Right hindlimb (tissue), 1 donor: ENCODE measurements at regions not wholly inside any gene's neighbourhood (a gene's known extent, or its start where the extent isn't known, plus 50 kb on each side); places are given as distances from the start of the nearest gene placed in this dataset.
"Not testable (repeated sequence)": the region's sequence is repeated elsewhere in the genome, so short reads cannot be mapped to it uniquely, and the experiment has no call there.

Experiments used
- DNase-seq: peaks from one replicate; pipeline ENCODE4 v3.0.0-alpha.2; 2018

- no peak for DNase-seq
Observed at GRCh38 chr3:15851735-15852134, 54.0 kb upstream of the ANKRD28 start.

GRCh38 chr3:15858547-15859506 lies 61.0 kb upstream of the ANKRD28 start:
- DNase-seq = peak; percentile 46

- DNase-seq = peak; percentile 91
Observed at GRCh38 chr3:15859507-15860013, 61.8 kb upstream of the ANKRD28 start.

GRCh38 chr3:15860014-15860934 lies 62.5 kb upstream of the ANKRD28 start:
- peak; percentile 64 for DNase-seq

- DNase-seq = no peak
Observed at GRCh38 chr3:15861163-15861562, 63.4 kb upstream of the ANKRD28 start.

GRCh38 chr3:15872807-15873206 lies 75.0 kb upstream of the ANKRD28 start:
- no peak for DNase-seq

- DNase-seq = no peak
Observed at GRCh38 chr3:15873415-15873814, 75.6 kb upstream of the ANKRD28 start.

GRCh38 chr3:15875016-15875689 lies 77.4 kb upstream of the ANKRD28 start:
- no peak for DNase-seq

GRCh38 chr3:15876669-15877068 lies 78.9 kb upstream of the ANKRD28 start:
- DNase-seq = no peak

- no peak for DNase-seq
Observed at GRCh38 chr3:15877813-15878212, 80.0 kb upstream of the ANKRD28 start.

GRCh38 chr3:15879787-15880186 lies 82.0 kb upstream of the ANKRD28 start:
- DNase-seq = not testable (repeated sequence)

GRCh38 chr3:15882577-15882976 lies 84.8 kb upstream of the ANKRD28 start:
- DNase-seq = no peak

- no peak for DNase-seq
Observed at GRCh38 chr3:15884132-15884531, 86.4 kb upstream of the ANKRD28 start.

- DNase-seq = no peak
Observed at GRCh38 chr3:15886521-15886920, 88.7 kb upstream of the ANKRD28 start.

- DNase-seq = no peak
Observed at GRCh38 chr3:15887261-15887660, 89.5 kb upstream of the ANKRD28 start.

GRCh38 chr3:15889936-15890335 lies 92.2 kb upstream of the ANKRD28 start:
- no peak for DNase-seq

- no peak for DNase-seq
Observed at GRCh38 chr3:15892311-15893227, 94.8 kb upstream of the ANKRD28 start.

GRCh38 chr3:15894382-15894781 lies 96.6 kb upstream of the ANKRD28 start:
- DNase-seq = no peak

- no peak for DNase-seq
Observed at GRCh38 chr3:15896500-15896899, 98.7 kb upstream of the ANKRD28 start.

- no peak for DNase-seq
Observed at GRCh38 chr3:15899388-15899787, 101.6 kb upstream of the ANKRD28 start.

GRCh38 chr3:15903164-15903563 lies 105.4 kb upstream of the ANKRD28 start:
- DNase-seq = peak; percentile 32
